OCI-LY7 (cell line): ENCODE measurements at regions not wholly inside any gene's neighbourhood (a gene's known extent, or its start where the extent isn't known, plus 50 kb on each side); places are given as distances from the start of the nearest gene placed in this dataset.

ENCODE experiments used
- CTCF ChIP-seq: fragments of 200-600 bp; sonication (generic); conservative IDR thresholded peaks from 2 replicates; pipeline ENCODE4 v1.5.1; 2014; ENCODE audit warnings: mild to moderate bottlenecking, antibody characterized with exemption, low read length, moderate library complexity, mixed read lengths
- EZH2phosphoT487 ChIP-seq: fragments of 200-600 bp; sonication (generic); IDR thresholded peaks from 2 replicates; pipeline ENCODE4 v1.6.1; 2018; ENCODE audit warnings: low read depth, borderline replicate concordance, mild to moderate bottlenecking, mixed run types, antibody characterized with exemption, low read length, moderate library complexity, mixed read lengths

DNA sequence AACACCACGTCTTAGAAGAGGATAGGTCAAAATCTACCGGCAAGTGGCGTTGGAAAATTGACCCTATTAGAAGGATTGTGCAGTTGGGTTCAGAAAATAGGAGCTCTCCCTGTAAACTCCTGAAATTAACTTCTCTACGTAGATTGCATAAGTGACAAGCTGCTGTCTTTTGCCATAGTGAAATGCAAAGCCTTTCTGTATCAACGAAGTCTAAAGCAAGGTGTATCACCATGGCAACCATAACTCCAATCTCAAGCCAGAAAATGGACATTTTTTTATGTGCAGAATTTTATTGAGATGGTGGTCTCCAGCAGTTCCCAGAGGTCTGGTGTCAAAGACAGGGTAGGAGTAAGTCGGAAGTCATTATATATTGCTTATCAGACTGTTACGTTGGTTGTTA lies 367.7 kb upstream of the NOVA1 start:
- TF ChIP-seq CTCF (no peak), EZH2phosphoT487 (no peak)
